Activated CD4-positive, alpha-beta memory T cell treated with anti-CD3 and anti-CD28 coated beads for 36 hours (primary cell): ENCODE measurements at regions not wholly inside any gene's neighbourhood (a gene's known extent, or its start where the extent isn't known, plus 50 kb on each side); places are given as distances from the start of the nearest gene placed in this dataset.

Source experiments
- CTCF ChIA-PET: fragments of 350-600 bp; sonication (Branson Sonifier 250); formaldehyde crosslinking; loops from one replicate; lab custom pipeline; 2021; ENCODE audit warnings: antibody characterized with exemption, inconsistent platforms; lab: Charles Lee
- POLR2A ChIA-PET: fragments of 350-600 bp; sonication (Branson Sonifier 250); formaldehyde crosslinking; loops from one replicate; lab custom pipeline; 2021; ENCODE audit warnings: antibody characterized with exemption; lab: Charles Lee
- DNase-seq: peaks from one replicate; pipeline ENCODE4 v3.0.0-alpha.2; 2020
- H3K27ac Mint-ChIP-seq: one replicate; pipeline ENCODE4 v1.8.0; 2021; ENCODE audit warnings: mixed read lengths
- H3K27me3 Mint-ChIP-seq: one replicate; pipeline ENCODE4 v1.8.0; 2021; ENCODE audit warnings: mixed read lengths
- H3K36me3 Mint-ChIP-seq: one replicate; pipeline ENCODE4 v1.8.0; 2021; ENCODE audit warnings: mixed read lengths
- H3K4me1 Mint-ChIP-seq: one replicate; pipeline ENCODE4 v1.8.0; 2021; ENCODE audit warnings: low read depth, mixed read lengths
- H3K4me3 Mint-ChIP-seq: one replicate; pipeline ENCODE4 v1.8.0; 2021; ENCODE audit warnings: mild to moderate bottlenecking, mixed read lengths
- H3K9me3 Mint-ChIP-seq: one replicate; pipeline ENCODE4 v1.8.0; 2021; ENCODE audit warnings: mixed read lengths
- intact Hi-C: fragments of 100-400 bp; cut with micrococcal nuclease; formaldehyde crosslinking; loops from one replicate; pipeline ENCODE4 v1.15.1; 2023

DNA sequence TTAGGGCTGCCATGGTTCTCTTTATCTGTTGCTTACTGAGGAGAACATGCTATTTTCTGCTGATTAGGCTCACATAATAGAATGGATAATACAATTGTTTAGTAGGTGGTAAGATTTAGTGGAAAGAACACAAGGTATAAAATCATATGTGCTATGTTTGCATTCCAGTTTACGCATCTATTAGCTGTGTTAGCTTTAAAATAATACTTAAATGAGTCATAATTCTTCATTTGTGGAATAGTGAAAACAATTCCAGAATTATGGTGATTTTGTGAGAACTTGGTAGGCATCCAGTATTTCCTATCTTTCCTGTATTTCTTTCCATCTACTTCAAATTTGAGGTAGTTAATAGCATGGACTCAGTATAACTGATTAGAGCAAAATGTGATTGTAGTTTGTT lies 1585.5 kb upstream of the LRRTM3 start:
- no peak overlapping the region for H3K27ac Mint-ChIP-seq
- intact Hi-C loops = no loop called here
- H3K36me3 Mint-ChIP-seq = no peaks in the 10 kb centered on the region
- DNase-seq = no peak
- ChIA-PET CTCF (no interaction called here), POLR2A (no interaction called here)
- no peaks in the 10 kb centered on the region for H3K4me1 Mint-ChIP-seq
- no peak overlapping the region for H3K4me3 Mint-ChIP-seq
- H3K27me3 Mint-ChIP-seq = no peaks in the 10 kb centered on the region
- H3K9me3 Mint-ChIP-seq = peaks cover 6% of the 10 kb centered on the region

DNA sequence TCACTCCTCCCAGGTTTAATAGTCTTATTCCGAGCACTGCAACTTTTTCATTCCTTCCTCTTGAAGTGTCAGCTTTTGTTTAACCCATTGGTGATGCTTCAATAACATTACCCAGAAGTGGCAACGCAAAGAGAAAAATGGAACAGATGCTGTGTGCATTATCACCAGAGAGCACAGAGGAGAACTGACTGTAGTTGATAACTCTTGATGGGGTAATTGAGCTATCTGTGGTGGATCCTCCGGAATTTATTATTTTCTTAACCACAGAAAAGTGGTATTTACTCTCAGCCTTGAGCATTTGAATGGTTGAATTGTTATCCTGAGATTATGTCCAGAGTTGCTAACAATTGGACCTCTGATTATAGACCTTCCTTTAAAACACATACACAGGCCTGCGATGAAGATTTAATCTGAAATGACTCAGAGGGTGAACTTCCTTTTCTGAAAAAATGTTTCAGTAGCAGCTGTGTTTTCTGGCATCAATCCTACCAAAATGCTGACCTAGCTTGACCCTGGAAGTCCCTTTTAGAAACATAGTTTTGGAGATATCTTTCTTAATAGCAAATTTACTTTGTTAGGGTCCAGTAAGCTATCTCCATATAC lies 1584.4 kb upstream of the LRRTM3 start:
- Mint-ChIP-seq H3K27ac (no peak overlapping the region), H3K4me1 (no peaks in the 10 kb centered on the region), H3K27me3 (no peaks in the 10 kb centered on the region), H3K4me3 (no peak overlapping the region), H3K36me3 (no peaks in the 10 kb centered on the region), H3K9me3 (peaks cover 6% of the 10 kb centered on the region)
- ChIA-PET POLR2A (no interaction called here), CTCF (no interaction called here)
- intact Hi-C loops = no loop called here
- no peak for DNase-seq

DNA sequence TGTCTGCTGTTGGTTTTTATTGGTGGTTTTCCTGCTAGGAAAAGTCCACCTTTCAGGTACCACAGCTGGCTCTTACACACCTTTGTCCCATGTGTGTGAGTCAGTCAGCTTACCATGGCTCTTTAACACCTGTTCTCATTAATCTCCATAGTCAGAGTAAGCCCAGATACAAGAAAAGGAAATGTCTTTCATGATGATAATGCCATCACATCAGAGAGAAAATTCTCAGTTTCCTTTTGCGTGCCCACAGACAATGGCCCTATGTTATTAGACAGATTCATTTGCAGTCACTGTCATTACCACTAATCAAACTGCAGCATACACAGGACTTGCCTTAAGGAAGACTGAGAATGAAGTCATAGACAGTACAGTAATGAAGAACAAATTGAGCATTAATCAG lies 1583.6 kb upstream of the LRRTM3 start:
- no peak for DNase-seq
- peaks cover 4% of the 10 kb centered on the region for H3K9me3 Mint-ChIP-seq
- intact Hi-C loops = no loop called here
- ChIA-PET POLR2A (no interaction called here), CTCF (no interaction called here)
- H3K36me3 Mint-ChIP-seq = no peaks in the 10 kb centered on the region
- no peak overlapping the region for H3K4me3 Mint-ChIP-seq
- no peaks in the 10 kb centered on the region for H3K4me1 Mint-ChIP-seq
- no peak overlapping the region for H3K27ac Mint-ChIP-seq
- no peaks in the 10 kb centered on the region for H3K27me3 Mint-ChIP-seq

DNA sequence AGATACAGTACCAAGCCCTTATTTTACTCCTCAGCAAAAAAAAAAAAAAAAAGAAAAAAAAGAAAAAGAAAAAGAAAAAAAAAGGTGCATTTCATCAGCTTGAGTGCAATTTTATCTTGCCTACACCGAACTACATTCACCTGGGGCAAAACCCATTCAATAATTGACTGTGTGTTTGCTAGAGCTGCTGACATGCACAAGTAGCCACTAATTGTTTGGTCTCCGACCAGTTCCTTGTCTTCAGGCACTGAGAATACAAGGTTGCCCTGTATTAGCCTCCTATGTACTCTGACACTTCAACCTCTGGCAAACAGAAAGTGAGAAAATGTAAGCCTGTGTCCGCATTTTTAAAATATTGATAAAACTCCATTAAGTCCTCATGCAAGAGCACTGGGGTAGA lies 1579.4 kb upstream of the LRRTM3 start:
- no peak overlapping the region for H3K4me3 Mint-ChIP-seq
- ChIA-PET CTCF (no interaction called here), POLR2A (no interaction called here)
- H3K4me1 Mint-ChIP-seq = no peaks in the 10 kb centered on the region
- no peaks in the 10 kb centered on the region for H3K36me3 Mint-ChIP-seq
- intact Hi-C loops = no loop called here
- DNase-seq = no peak
- peaks cover 2% of the 10 kb centered on the region for H3K9me3 Mint-ChIP-seq
- H3K27ac Mint-ChIP-seq = no peak overlapping the region
- H3K27me3 Mint-ChIP-seq = no peaks in the 10 kb centered on the region

DNA sequence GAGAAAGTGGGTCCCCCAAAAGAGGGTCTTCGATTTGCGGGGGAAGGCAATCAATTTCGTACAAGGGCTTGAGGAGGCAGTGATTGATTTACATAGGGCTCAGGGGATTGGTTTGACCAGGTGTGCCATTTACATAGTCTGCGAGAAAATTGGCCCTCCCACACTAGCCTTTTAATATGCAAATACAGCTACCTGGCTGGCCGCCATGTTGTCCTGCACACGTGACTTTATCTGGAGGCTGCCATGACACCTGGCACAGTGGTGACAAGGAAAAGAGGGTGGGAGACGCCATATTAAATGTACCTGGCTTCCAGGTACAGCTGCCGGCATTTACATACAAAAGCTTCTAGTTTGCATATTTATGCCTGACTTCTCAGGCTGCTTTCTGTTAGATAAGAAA lies 1577.2 kb upstream of the LRRTM3 start:
- Mint-ChIP-seq H3K36me3 (no peaks in the 10 kb centered on the region), H3K27me3 (no peaks in the 10 kb centered on the region), H3K9me3 (peaks cover 5% of the 10 kb centered on the region), H3K4me1 (no peaks in the 10 kb centered on the region), H3K27ac (no peak overlapping the region), H3K4me3 (no peak overlapping the region)
- CTCF ChIA-PET = no interaction called here
- no peak for DNase-seq
- POLR2A ChIA-PET = no interaction called here
- intact Hi-C loops = no loop called here

DNA sequence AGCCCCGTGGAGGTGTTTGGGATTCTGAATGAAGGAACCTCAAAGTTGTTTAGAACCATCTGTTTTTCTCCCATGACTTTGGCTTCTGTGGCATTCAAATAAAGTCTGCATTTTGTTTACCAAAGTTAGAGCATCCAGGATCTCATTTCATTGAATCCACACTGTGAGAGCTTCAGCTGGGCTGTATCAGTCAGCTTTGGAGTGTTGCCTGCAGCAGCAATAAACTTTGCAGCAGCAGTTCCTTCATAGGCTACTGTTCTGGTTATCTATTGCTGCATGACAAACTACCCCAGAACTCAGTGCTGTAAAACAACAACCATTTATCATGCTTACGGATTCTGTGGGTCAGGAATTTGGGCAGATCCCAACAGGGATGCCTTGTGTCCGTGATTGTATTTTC lies 1575.2 kb upstream of the LRRTM3 start:
- POLR2A ChIA-PET = no interaction called here
- no peak for DNase-seq
- H3K9me3 Mint-ChIP-seq = peaks cover 5% of the 10 kb centered on the region
- H3K27me3 Mint-ChIP-seq = no peaks in the 10 kb centered on the region
- intact Hi-C loops = no loop called here
- H3K27ac Mint-ChIP-seq = no peak overlapping the region
- H3K36me3 Mint-ChIP-seq = no peaks in the 10 kb centered on the region
- CTCF ChIA-PET = no interaction called here
- H3K4me3 Mint-ChIP-seq = no peak overlapping the region
- H3K4me1 Mint-ChIP-seq = no peaks in the 10 kb centered on the region

DNA sequence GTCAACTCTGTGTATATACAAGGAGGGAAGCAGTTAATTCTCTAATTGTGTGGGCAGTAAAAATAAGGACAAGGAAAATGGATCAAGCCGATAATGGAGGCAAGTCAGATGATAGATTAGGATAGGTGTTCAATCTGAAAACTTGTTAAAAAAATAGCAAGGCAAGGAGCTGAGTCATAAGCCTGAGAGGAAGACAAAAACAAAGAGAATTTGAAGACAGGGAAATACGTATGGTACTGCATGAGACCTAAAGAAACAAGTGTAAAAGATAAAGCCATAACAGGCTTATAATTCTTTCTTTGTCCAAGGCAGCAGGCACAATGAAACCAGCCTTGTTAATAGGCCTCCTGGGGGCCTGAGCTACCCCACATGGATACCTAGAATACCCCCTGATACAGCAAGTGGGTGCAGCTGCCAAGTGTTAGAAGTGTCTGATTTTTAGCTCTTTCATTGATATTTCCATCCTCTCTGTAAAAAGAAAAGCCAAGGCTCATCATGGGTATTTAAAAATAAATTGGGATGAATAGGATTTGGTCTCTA lies 1570.6 kb upstream of the LRRTM3 start:
- no peaks in the 10 kb centered on the region for H3K4me1 Mint-ChIP-seq
- peaks cover 10% of the 10 kb centered on the region for H3K9me3 Mint-ChIP-seq
- no peak overlapping the region for H3K4me3 Mint-ChIP-seq
- no peaks in the 10 kb centered on the region for H3K36me3 Mint-ChIP-seq
- no peaks in the 10 kb centered on the region for H3K27me3 Mint-ChIP-seq
- CTCF ChIA-PET = no interaction called here
- DNase-seq = no peak
- H3K27ac Mint-ChIP-seq = no peak overlapping the region
- intact Hi-C loops = no loop called here
- POLR2A ChIA-PET = no interaction called here

DNA sequence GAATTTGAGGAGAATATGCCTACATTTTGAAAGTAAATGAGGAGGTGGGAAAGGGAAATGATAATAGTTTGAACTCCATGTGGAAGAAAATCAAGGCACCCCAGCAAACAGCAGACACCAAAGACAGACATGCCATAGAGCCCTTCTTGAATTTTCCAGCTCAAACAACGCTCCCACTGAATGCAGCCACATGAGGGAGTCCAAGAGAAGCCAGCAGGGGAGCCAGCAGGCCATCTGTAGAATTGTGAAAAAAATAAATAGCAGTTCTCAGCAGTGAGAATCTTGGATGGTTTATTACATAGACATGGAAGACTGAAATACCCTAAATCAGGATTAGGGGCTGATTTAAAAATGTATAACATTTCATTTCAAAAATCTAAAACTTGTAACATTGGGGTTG lies 1567.3 kb upstream of the LRRTM3 start:
- ChIA-PET CTCF (no interaction called here), POLR2A (no interaction called here)
- no peak for DNase-seq
- Mint-ChIP-seq H3K4me1 (no peaks in the 10 kb centered on the region), H3K9me3 (peaks cover 10% of the 10 kb centered on the region), H3K27me3 (no peaks in the 10 kb centered on the region), H3K27ac (no peak overlapping the region), H3K4me3 (no peak overlapping the region), H3K36me3 (no peaks in the 10 kb centered on the region)
- intact Hi-C loops = no loop called here

DNA sequence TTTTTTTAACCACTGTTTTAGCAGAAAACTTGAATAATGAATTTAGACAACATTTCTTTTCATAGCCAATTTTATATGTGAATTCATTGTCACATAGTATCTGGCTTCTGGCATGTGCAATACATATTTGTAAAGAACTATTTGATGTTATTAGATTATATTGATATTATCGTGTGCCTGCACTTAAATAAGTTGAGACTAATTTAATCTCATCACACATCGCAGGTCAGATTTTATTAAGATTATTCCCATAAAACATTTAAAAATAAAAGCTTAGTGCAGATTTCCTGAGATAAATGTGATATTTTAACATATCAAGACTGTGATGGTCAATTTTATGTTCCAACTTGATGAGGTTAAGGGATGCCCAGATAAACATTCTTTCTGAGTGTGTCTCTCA lies 1565.3 kb upstream of the LRRTM3 start:
- Mint-ChIP-seq H3K9me3 (peaks cover 10% of the 10 kb centered on the region), H3K4me1 (no peaks in the 10 kb centered on the region), H3K36me3 (no peaks in the 10 kb centered on the region), H3K4me3 (no peak overlapping the region), H3K27ac (no peak overlapping the region), H3K27me3 (no peaks in the 10 kb centered on the region)
- intact Hi-C loops = no loop called here
- ChIA-PET POLR2A (no interaction called here), CTCF (no interaction called here)
- no peak for DNase-seq

DNA sequence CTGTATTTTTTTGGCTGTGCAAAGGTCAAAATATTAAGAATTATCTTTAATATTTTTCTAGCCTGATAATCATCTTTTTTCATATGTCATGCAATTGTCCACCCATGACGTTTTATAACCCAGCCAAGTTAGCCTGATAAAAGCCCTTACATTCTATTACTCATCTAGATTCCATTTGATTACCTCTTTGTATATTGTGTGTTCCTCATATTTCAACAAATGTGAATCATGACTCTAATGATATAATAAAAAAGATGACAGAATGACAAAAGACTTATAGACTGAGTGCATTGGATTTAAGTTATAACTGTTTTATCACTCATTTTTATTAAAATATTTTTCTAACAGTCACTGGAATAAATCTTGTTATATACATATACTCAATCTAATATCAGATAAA lies 1560.0 kb upstream of the LRRTM3 start:
- intact Hi-C loops = no loop called here
- H3K27ac Mint-ChIP-seq = no peak overlapping the region
- no peaks in the 10 kb centered on the region for H3K36me3 Mint-ChIP-seq
- ChIA-PET CTCF (no interaction called here), POLR2A (no interaction called here)
- H3K27me3 Mint-ChIP-seq = no peaks in the 10 kb centered on the region
- H3K4me1 Mint-ChIP-seq = no peaks in the 10 kb centered on the region
- H3K4me3 Mint-ChIP-seq = no peak overlapping the region
- DNase-seq = no peak
- H3K9me3 Mint-ChIP-seq = peaks cover 6% of the 10 kb centered on the region

DNA sequence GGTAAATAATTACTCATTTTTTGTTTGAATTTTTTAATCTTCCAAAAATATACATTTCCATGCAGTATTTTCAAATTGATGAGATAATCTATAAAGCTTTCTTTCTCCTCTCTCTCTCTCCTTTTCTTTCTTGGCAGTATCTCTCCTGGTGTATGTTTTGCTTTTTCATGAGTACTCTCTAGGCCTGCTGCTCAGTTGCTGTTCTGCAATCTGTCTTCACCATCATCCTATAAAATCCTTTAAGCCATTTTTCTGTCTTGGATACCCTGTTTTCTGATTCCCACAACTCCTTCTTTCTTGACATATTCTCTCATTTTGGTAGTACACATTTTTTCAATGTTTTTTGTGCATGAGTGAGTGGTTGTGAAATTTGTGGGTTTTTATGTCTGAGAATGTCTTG lies 1558.1 kb upstream of the LRRTM3 start:
- intact Hi-C loops = no loop called here
- no peak overlapping the region for H3K27ac Mint-ChIP-seq
- H3K36me3 Mint-ChIP-seq = no peaks in the 10 kb centered on the region
- H3K4me1 Mint-ChIP-seq = no peaks in the 10 kb centered on the region
- ChIA-PET POLR2A (no interaction called here), CTCF (no interaction called here)
- no peak overlapping the region for H3K4me3 Mint-ChIP-seq
- H3K9me3 Mint-ChIP-seq = peaks cover 4% of the 10 kb centered on the region
- H3K27me3 Mint-ChIP-seq = no peaks in the 10 kb centered on the region
- no peak for DNase-seq

DNA sequence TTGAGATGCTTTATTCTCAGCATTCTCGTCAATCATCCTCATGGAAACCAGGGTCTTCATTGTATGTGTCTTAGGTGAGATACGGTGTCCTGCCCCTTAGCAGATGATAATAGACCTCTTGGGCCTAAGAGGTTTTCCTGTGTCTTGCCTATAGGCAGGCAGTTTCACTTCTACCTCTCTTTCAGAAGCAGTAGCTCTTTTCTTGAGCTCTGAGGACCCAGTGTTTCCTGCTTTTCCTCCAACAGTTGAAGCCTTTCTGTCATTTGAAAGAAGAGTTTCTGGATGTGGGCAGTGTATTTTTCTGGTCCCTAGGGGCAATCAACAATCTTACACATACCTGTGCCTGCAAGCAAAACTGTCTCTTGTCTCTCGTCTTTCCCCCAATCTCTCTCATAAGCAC lies 1550.3 kb upstream of the LRRTM3 start:
- peaks cover 8% of the 10 kb centered on the region for H3K9me3 Mint-ChIP-seq
- intact Hi-C loops = no loop called here
- POLR2A ChIA-PET = no interaction called here
- H3K4me1 Mint-ChIP-seq = no peaks in the 10 kb centered on the region
- H3K27ac Mint-ChIP-seq = no peak overlapping the region
- H3K27me3 Mint-ChIP-seq = no peaks in the 10 kb centered on the region
- CTCF ChIA-PET = no interaction called here
- DNase-seq = no peak
- no peak overlapping the region for H3K4me3 Mint-ChIP-seq
- H3K36me3 Mint-ChIP-seq = no peaks in the 10 kb centered on the region

DNA sequence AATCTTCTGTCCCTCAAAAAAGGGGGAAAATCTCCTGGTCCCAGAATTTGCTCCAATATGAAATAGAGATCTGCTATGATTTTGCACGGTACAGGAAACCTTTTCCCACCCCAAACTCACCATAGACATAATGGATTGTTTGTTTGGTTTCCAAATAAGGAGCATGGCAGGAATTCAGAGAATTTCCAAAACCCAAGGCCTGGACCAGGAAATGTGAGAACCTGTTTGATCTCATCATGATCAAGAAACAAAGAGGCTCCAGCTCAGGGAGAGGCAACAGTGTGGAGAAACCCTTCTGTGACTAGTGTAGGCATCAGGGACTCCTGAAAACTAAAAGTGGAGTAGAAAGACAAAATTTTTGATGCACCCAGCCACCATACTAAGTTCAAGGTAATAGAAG lies 1548.1 kb upstream of the LRRTM3 start:
- no peak for DNase-seq
- POLR2A ChIA-PET = no interaction called here
- H3K9me3 Mint-ChIP-seq = peaks cover 8% of the 10 kb centered on the region
- H3K27me3 Mint-ChIP-seq = no peaks in the 10 kb centered on the region
- CTCF ChIA-PET = no interaction called here
- H3K4me1 Mint-ChIP-seq = no peaks in the 10 kb centered on the region
- H3K27ac Mint-ChIP-seq = no peak overlapping the region
- no peak overlapping the region for H3K4me3 Mint-ChIP-seq
- intact Hi-C loops = no loop called here
- H3K36me3 Mint-ChIP-seq = no peaks in the 10 kb centered on the region
